ENCODE measurements at regions not wholly inside any gene's neighbourhood (a gene's known extent, or its start where the extent isn't known, plus 50 kb on each side); places are given as distances from the start of the nearest gene placed in this dataset.

DNA sequence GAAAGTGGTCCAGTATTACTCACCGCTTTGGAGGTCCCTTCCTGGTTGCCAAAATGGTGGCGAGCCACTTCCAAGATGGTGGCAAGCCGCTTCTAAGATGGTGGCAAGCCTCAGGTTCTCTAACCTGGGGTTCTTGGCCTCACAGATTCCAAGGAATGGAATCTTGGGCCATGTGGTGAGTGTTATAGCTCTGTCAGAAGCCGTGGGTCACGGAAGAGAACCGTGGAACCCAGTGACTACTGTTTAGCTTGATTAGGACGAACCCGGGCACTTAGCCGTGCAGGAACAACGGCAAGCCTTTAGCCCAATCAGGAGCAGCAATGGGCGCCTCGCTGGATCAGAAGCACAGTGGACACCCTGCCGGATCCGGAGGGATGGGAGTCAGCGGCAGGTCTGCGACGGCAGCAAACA, 356.2 kb upstream of the TMPRSS15 start:
- Histone ChIP-seq H3K4me1 (ENCODE audit: insufficient read depth) (no peaks in the 10 kb centered on the region), H3K4me3 (ENCODE audit: low read depth, low read length) (no peak overlapping the region), H3K27ac (ENCODE audit: low read depth) (no peak overlapping the region), H3K36me3 (ENCODE audit: insufficient read depth) (no peaks in the 10 kb centered on the region)
- WGBS = 95% methylated on average over 17 of the region's 17 CpGs
- DNase-seq (ENCODE audit: extremely low spot score) = no peak

DNA sequence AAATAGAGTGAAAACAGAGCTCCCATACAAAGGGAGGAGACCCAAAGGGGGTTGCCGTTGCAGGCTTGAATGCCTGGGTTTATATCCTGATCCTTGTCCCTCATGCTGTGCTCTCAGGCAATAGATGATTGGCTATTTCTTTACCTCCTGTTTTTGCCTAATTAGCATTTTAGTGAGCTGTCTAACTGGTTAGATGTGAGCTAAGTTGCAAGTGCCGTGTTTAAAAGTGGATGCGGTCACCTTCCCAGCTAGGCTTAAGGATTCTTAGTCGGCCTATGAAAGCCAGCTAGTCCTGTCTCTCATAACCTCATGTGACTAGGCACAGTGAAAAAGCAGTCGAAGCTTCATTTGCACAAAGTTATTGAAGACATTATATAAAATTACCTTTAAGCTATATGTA, 356.7 kb upstream of the TMPRSS15 start:
- Histone ChIP-seq H3K27ac (ENCODE audit: low read depth) (no peak overlapping the region), H3K4me3 (ENCODE audit: low read depth, low read length) (no peak overlapping the region), H3K36me3 (ENCODE audit: insufficient read depth) (no peaks in the 10 kb centered on the region), H3K4me1 (ENCODE audit: insufficient read depth) (no peaks in the 10 kb centered on the region)
- 78% methylated on average over 5 of the region's 5 CpGs for WGBS
- DNase-seq (ENCODE audit: extremely low spot score) = no peak

GRCh38 chr21:18764720-18765119, 361.1 kb upstream of the TMPRSS15 start:
- WGBS = 95% methylated on average over 15 of the region's 15 CpGs
- Histone ChIP-seq H3K4me3 (ENCODE audit: low read depth, low read length) (no peak overlapping the region), H3K27ac (ENCODE audit: low read depth) (no peak overlapping the region), H3K36me3 (ENCODE audit: insufficient read depth) (no peaks in the 10 kb centered on the region), H3K4me1 (ENCODE audit: insufficient read depth) (no peaks in the 10 kb centered on the region)
- no peak for DNase-seq (ENCODE audit: extremely low spot score)

DNA sequence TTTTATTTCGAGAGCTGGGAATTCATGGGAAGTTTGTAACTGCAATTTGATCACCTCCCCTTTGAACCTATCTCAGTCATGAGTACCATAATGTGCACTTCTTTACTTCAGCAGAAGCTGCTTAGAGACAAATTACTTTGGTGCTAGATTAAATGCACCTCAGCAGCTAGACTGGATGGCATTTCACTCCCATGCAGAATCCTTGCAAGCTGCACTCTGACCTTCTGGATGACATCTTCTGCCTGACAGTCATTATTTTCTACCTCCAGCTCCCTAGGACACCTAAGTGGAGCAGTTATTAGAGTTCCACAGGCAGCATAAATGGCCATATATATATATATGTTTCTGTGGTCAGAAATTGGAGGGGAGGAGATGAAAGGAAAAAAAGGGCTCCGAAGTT, 366.0 kb upstream of the TMPRSS15 start:
- Histone ChIP-seq H3K4me1 (ENCODE audit: insufficient read depth) (no peaks in the 10 kb centered on the region), H3K4me3 (ENCODE audit: low read depth, low read length) (no peak overlapping the region), H3K36me3 (ENCODE audit: insufficient read depth) (no peaks in the 10 kb centered on the region), H3K27ac (ENCODE audit: low read depth) (no peak overlapping the region)
- no peak for DNase-seq (ENCODE audit: extremely low spot score)
- WGBS = 83% methylated on average over 2 of the region's 2 CpGs

GRCh38 chr21:18771845-18772380, 368.3 kb upstream of the TMPRSS15 start:
- Histone ChIP-seq H3K27ac (ENCODE audit: low read depth) (no peak overlapping the region), H3K4me3 (ENCODE audit: low read depth, low read length) (no peak overlapping the region), H3K36me3 (ENCODE audit: insufficient read depth) (no peaks in the 10 kb centered on the region), H3K4me1 (ENCODE audit: insufficient read depth) (no peaks in the 10 kb centered on the region)
- no peak for DNase-seq (ENCODE audit: extremely low spot score)
- WGBS = 78% methylated on average over 4 of the region's 4 CpGs

- H3K36me3 ChIP-seq (ENCODE audit: insufficient read depth) = no peaks in the 10 kb centered on the region
- no peak overlapping the region for H3K27ac ChIP-seq (ENCODE audit: low read depth)
- 64% methylated on average over 2 of the region's 2 CpGs for WGBS
- no peak for DNase-seq (ENCODE audit: extremely low spot score)
- H3K4me3 ChIP-seq (ENCODE audit: low read depth, low read length) = no peak overlapping the region
- no peaks in the 10 kb centered on the region for H3K4me1 ChIP-seq (ENCODE audit: insufficient read depth)
Observed at GRCh38 chr21:18772404-18772803, 368.8 kb upstream of the TMPRSS15 start.

GRCh38 chr21:18772897-18773296, 369.3 kb upstream of the TMPRSS15 start:
- Histone ChIP-seq H3K4me3 (ENCODE audit: low read depth, low read length) (no peak overlapping the region), H3K36me3 (ENCODE audit: insufficient read depth) (no peaks in the 10 kb centered on the region), H3K4me1 (ENCODE audit: insufficient read depth) (no peaks in the 10 kb centered on the region), H3K27ac (ENCODE audit: low read depth) (no peak overlapping the region)
- 71% methylated on average over 2 of the region's 2 CpGs for WGBS
- no peak for DNase-seq (ENCODE audit: extremely low spot score)

DNA sequence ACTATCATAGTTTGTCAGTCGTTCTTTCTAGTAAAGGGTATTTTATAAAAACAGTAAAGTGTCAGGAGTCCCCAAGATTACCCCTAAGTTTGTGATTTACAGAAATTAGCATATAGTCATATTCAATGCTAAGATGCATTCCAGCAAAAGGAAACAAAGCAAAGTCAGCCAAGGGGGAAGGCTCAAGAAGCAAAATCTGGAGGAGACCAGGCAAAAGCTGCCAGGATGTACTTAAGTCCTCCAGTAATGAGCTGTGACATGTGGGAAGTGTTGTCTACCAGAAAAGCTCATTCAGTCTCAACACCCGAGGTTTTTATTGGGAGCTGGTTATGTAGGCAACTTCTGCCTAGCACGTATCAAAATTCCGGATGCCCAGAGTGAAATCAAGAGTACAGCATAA, 373.4 kb upstream of the TMPRSS15 start:
- Histone ChIP-seq H3K36me3 (ENCODE audit: insufficient read depth) (no peaks in the 10 kb centered on the region), H3K4me1 (ENCODE audit: insufficient read depth) (no peaks in the 10 kb centered on the region), H3K27ac (ENCODE audit: low read depth) (no peak overlapping the region), H3K4me3 (ENCODE audit: low read depth, low read length) (no peak overlapping the region)
- 45% methylated on average over 4 of the region's 4 CpGs for WGBS
- DNase-seq (ENCODE audit: extremely low spot score) = no peak

- DNase-seq (ENCODE audit: extremely low spot score) = no peak
Observed at GRCh38 chr21:18782721-18783120, 379.1 kb upstream of the TMPRSS15 start.

GRCh38 chr21:18801468-18801867, 397.9 kb upstream of the TMPRSS15 start:
- WGBS = 95% methylated on average over 1 of the region's 1 CpG
- H3K4me3 ChIP-seq (ENCODE audit: low read depth, low read length) = no peak overlapping the region

More at GRCh38 chr21:18782721-18783120, 379.1 kb upstream of the TMPRSS15 start:
- no peaks in the 10 kb centered on the region for H3K36me3 ChIP-seq (ENCODE audit: insufficient read depth)
- 8% methylated on average over 1 of the region's 1 CpG for WGBS
- no peaks in the 10 kb centered on the region for H3K4me1 ChIP-seq (ENCODE audit: insufficient read depth)
- no peak overlapping the region for H3K27ac ChIP-seq (ENCODE audit: low read depth)
- H3K4me3 ChIP-seq (ENCODE audit: low read depth, low read length) = no peak overlapping the region

DNA sequence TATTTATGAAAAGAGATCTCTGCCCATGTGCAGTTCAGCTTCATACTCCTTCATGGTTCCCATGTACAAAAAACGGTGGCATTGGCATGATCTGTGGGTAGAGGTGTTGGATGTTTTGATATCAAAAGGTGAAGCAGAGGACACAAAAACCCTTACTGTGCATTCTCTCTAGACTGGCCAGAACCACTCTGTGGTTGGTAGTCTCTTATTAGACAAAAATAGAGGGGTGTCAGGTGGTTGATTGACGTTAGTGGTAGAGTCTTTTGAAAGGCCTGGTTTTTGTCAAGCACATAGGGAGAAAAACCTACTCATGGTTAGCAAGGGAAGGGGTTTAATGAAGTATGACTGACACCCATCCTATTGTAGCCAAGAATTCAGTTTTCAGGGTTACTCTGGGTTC, 400.0 kb upstream of the TMPRSS15 start:
- no peaks in the 10 kb centered on the region for H3K36me3 ChIP-seq (ENCODE audit: insufficient read depth)
- DNase-seq (ENCODE audit: extremely low spot score) = no peak

More at GRCh38 chr21:18801468-18801867, 397.9 kb upstream of the TMPRSS15 start:
- no peak overlapping the region for H3K27ac ChIP-seq (ENCODE audit: low read depth)
- H3K36me3 ChIP-seq (ENCODE audit: insufficient read depth) = no peaks in the 10 kb centered on the region
- no peak for DNase-seq (ENCODE audit: extremely low spot score)
- H3K4me1 ChIP-seq (ENCODE audit: insufficient read depth) = no peaks in the 10 kb centered on the region

DNA sequence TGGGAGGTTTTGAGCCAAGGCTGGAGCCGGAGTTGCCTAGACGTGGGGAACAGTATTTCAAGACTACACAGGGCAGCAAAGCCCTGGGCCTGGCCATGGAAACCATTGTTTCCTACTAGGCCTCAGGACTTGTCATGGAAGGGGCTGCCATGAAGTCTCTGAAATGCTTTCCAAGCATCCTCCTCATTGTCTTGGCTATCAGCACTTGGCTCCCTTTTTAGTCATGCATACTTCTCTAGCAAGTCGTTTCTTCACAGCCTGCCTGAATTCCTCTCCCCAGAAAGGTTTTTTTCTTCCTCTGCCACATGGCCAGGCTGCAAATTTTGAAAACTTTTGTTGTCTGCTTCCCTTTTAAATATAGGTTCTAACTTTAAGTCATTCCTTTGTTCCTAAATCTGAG, 406.6 kb upstream of the TMPRSS15 start:
- WGBS = 71% methylated on average over 3 of the region's 3 CpGs
- H3K27ac ChIP-seq (ENCODE audit: low read depth) = no peak overlapping the region
- no peak overlapping the region for H3K4me3 ChIP-seq (ENCODE audit: low read depth, low read length)
- no peaks in the 10 kb centered on the region for H3K4me1 ChIP-seq (ENCODE audit: insufficient read depth)
- no peaks in the 10 kb centered on the region for H3K36me3 ChIP-seq (ENCODE audit: insufficient read depth)
- no peak for DNase-seq (ENCODE audit: extremely low spot score)

More for the DNA sequence above, 400.0 kb upstream of the TMPRSS15 start:
- Histone ChIP-seq H3K27ac (ENCODE audit: low read depth) (no peak overlapping the region), H3K4me1 (ENCODE audit: insufficient read depth) (no peaks in the 10 kb centered on the region), H3K4me3 (ENCODE audit: low read depth, low read length) (no peak overlapping the region)
- WGBS = 83% methylated on average over 2 of the region's 2 CpGs

GRCh38 chr21:18812308-18812707, 408.7 kb upstream of the TMPRSS15 start:
- 82% methylated on average over 5 of the region's 5 CpGs for WGBS
- no peak overlapping the region for H3K27ac ChIP-seq (ENCODE audit: low read depth)
- no peaks in the 10 kb centered on the region for H3K4me1 ChIP-seq (ENCODE audit: insufficient read depth)
- no peak overlapping the region for H3K4me3 ChIP-seq (ENCODE audit: low read depth, low read length)
- no peak for DNase-seq (ENCODE audit: extremely low spot score)
- H3K36me3 ChIP-seq (ENCODE audit: insufficient read depth) = no peaks in the 10 kb centered on the region

DNA sequence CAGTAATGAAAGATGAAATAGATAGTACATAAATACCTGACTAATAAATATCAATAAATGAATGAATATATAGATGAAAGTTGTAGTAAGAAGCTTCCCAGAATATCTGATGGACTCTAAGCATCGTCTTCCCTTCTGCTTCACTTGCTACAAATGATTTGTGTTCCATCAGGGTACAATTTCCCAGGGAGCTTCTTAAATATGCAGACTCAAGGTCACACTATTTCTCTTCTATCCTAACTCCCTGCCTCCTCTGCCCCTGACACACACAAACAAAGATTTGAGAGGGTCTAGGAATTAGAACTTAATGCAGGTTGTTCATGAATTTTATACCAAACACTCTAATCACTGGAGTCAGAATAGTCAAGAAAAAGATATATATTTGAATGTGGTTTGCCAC, 415.9 kb upstream of the TMPRSS15 start:
- Histone ChIP-seq H3K36me3 (ENCODE audit: insufficient read depth) (no peaks in the 10 kb centered on the region), H3K4me3 (ENCODE audit: low read depth, low read length) (no peak overlapping the region), H3K4me1 (ENCODE audit: insufficient read depth) (no peaks in the 10 kb centered on the region), H3K27ac (ENCODE audit: low read depth) (no peak overlapping the region)
- DNase-seq (ENCODE audit: extremely low spot score) = no peak
- 83% methylated on average over 1 of the region's 1 CpG for WGBS

- H3K36me3 ChIP-seq (ENCODE audit: insufficient read depth) = no peaks in the 10 kb centered on the region
- no peak overlapping the region for H3K27ac ChIP-seq (ENCODE audit: low read depth)
- H3K4me3 ChIP-seq (ENCODE audit: low read depth, low read length) = no peak overlapping the region
- DNase-seq (ENCODE audit: extremely low spot score) = no peak
- WGBS = 36% methylated on average over 4 of the region's 4 CpGs
- H3K4me1 ChIP-seq (ENCODE audit: insufficient read depth) = no peaks in the 10 kb centered on the region
Observed at GRCh38 chr21:18826562-18826961, 423.0 kb upstream of the TMPRSS15 start.
